ENCODE measurements at regions not wholly inside any gene's neighbourhood (a gene's known extent, or its start where the extent isn't known, plus 50 kb on each side); places are given as distances from the start of the nearest gene placed in this dataset.
A peak's percentile ranks its signal among the peaks of the same experiment; 100 is the strongest.

- H3K23ac ChIP-seq (ENCODE audit: low read depth, low read length, poor library complexity), result no peak overlapping the region
Observed at GRCh38 chr15:25186411-25186810, 231.6 kb downstream of the SNRPN start.

GRCh38 chr15:25186906-25187645 is 232.3 kb downstream of the SNRPN start:
- Histone ChIP-seq H3K4ac (ENCODE audit: low read length) (peak overlapping the region; percentile 3), H3K18ac (ENCODE audit: low read length) (peak overlapping the region; percentile 28), H3K4me1 (ENCODE audit: control insufficient read depth in 2 of 2, insufficient read depth in 1 of 2, low read depth in 1 of 2, low read length in 2 of 2) (no peaks in the 10 kb centered on the region), H3K9me3 (replicated peaks in 1 of 2; ENCODE audit: control insufficient read depth in 2 of 2, insufficient read depth in 1 of 2, low read depth in 1 of 2, low read length in 2 of 2) (peaks cover 0 to 54% of the 10 kb centered on the region in 2 donors), H3K27ac (replicated peaks; ENCODE audit: low read length) (no peak overlapping the region), H3K79me1 (ENCODE audit: low read depth, low read length) (peaks cover 3% of the 10 kb centered on the region), H3K14ac (ENCODE audit: low read length) (peak overlapping the region; percentile 56), H3K9ac (ENCODE audit: low read depth, low read length, poor library complexity) (no peak overlapping the region), H3K4me2 (ENCODE audit: insufficient read depth, low read length, poor library complexity, severe bottlenecking) (no peak overlapping the region), H2BK12ac (ENCODE audit: low read length) (no peak overlapping the region), H3K23ac (ENCODE audit: low read depth, low read length, poor library complexity) (peak overlapping the region; percentile 31), H2BK5ac (ENCODE audit: low read length) (no peak overlapping the region), H3K36me3 (replicated peaks in 1 of 2; ENCODE audit: control insufficient read depth in 2 of 2, insufficient read depth in 2 of 2, low read length in 2 of 2) (no peaks in the 10 kb centered on the region), H2AK5ac (ENCODE audit: low read depth, low read length) (no peak overlapping the region), H3K4me3 (ENCODE audit: low read length in 2 of 2) (no peak overlapping the region), H2BK120ac (ENCODE audit: low read depth, low read length) (no peak overlapping the region), H2BK15ac (ENCODE audit: low read length) (no peak overlapping the region), H3K27me3 (ENCODE audit: control insufficient read depth in 3 of 3, insufficient read depth in 3 of 3, low read depth in 1 of 3, low read length in 3 of 3) (no peaks in the 10 kb centered on the region), H2AFZ (ENCODE audit: low read length) (no peak overlapping the region), H4K91ac (ENCODE audit: low read depth, low read length, poor library complexity) (peak overlapping the region; percentile 72), H4K8ac (ENCODE audit: low read depth, low read length) (no peak overlapping the region)
- WGBS, 2 donors (ENCODE audit: extremely low coverage in 2 of 2, insufficient read length in 2 of 2, insufficient replicate concordance in 1 of 2), result no CpG with 5 or more reads among the region's 14 CpGs
- no peak for DNase-seq (ENCODE audit: low spot score)

More at GRCh38 chr15:25186411-25186810, 231.6 kb downstream of the SNRPN start:
- Histone ChIP-seq H3K18ac (ENCODE audit: low read length) (no peak overlapping the region), H3K4me2 (ENCODE audit: insufficient read depth, low read length, poor library complexity, severe bottlenecking) (no peak overlapping the region), H2AK5ac (ENCODE audit: low read depth, low read length) (no peak overlapping the region), H3K4me3 (ENCODE audit: low read length in 2 of 2) (no peak overlapping the region), H2BK15ac (ENCODE audit: low read length) (no peak overlapping the region), H3K14ac (ENCODE audit: low read length) (no peak overlapping the region), H3K79me1 (ENCODE audit: low read depth, low read length) (peaks cover 3% of the 10 kb centered on the region), H3K27me3 (ENCODE audit: control insufficient read depth in 3 of 3, insufficient read depth in 3 of 3, low read depth in 1 of 3, low read length in 3 of 3) (no peaks in the 10 kb centered on the region), H2BK120ac (ENCODE audit: low read depth, low read length) (no peak overlapping the region), H3K27ac (replicated peaks; ENCODE audit: low read length) (no peak overlapping the region), H3K9ac (ENCODE audit: low read depth, low read length, poor library complexity) (no peak overlapping the region), H2BK12ac (ENCODE audit: low read length) (no peak overlapping the region), H2BK5ac (ENCODE audit: low read length) (no peak overlapping the region), H3K4ac (ENCODE audit: low read length) (no peak overlapping the region), H3K36me3 (replicated peaks in 1 of 2; ENCODE audit: control insufficient read depth in 2 of 2, insufficient read depth in 2 of 2, low read length in 2 of 2) (no peaks in the 10 kb centered on the region), H2AFZ (ENCODE audit: low read length) (no peak overlapping the region), H3K4me1 (ENCODE audit: control insufficient read depth in 2 of 2, insufficient read depth in 1 of 2, low read depth in 1 of 2, low read length in 2 of 2) (no peaks in the 10 kb centered on the region), H4K91ac (ENCODE audit: low read depth, low read length, poor library complexity) (no peak overlapping the region), H4K8ac (ENCODE audit: low read depth, low read length) (no peak overlapping the region), H3K9me3 (replicated peaks in 1 of 2; ENCODE audit: control insufficient read depth in 2 of 2, insufficient read depth in 1 of 2, low read depth in 1 of 2, low read length in 2 of 2) (peaks cover 0 to 54% of the 10 kb centered on the region in 2 donors)
- WGBS, 2 donors (ENCODE audit: extremely low coverage in 2 of 2, insufficient read length in 2 of 2, insufficient replicate concordance in 1 of 2), result no CpG with 5 or more reads among the region's 9 CpGs
- no peak for DNase-seq (ENCODE audit: low spot score)

GRCh38 chr15:25188051-25188450 is 233.3 kb downstream of the SNRPN start:
- no peak overlapping the region for H3K4ac ChIP-seq (ENCODE audit: low read length)
- H3K36me3 ChIP-seq (replicated peaks in 1 of 2; ENCODE audit: control insufficient read depth in 2 of 2, insufficient read depth in 2 of 2, low read length in 2 of 2), result no peaks in the 10 kb centered on the region
- H2BK120ac ChIP-seq (ENCODE audit: low read depth, low read length), result no peak overlapping the region
- no CpG with 5 or more reads among the region's 7 CpGs for WGBS, 2 donors (ENCODE audit: extremely low coverage in 2 of 2, insufficient read length in 2 of 2, insufficient replicate concordance in 1 of 2)
- no peak for DNase-seq (ENCODE audit: low spot score)
- no peaks in the 10 kb centered on the region for H3K27me3 ChIP-seq (ENCODE audit: control insufficient read depth in 3 of 3, insufficient read depth in 3 of 3, low read depth in 1 of 3, low read length in 3 of 3)
- H3K79me1 ChIP-seq (ENCODE audit: low read depth, low read length), result peaks cover 3% of the 10 kb centered on the region
- H3K9me3 ChIP-seq (replicated peaks in 1 of 2; ENCODE audit: control insufficient read depth in 2 of 2, insufficient read depth in 1 of 2, low read depth in 1 of 2, low read length in 2 of 2), result peaks cover 0 to 52% of the 10 kb centered on the region in 2 donors
- H3K27ac ChIP-seq (replicated peaks; ENCODE audit: low read length), result no peak overlapping the region
- H3K23ac ChIP-seq (ENCODE audit: low read depth, low read length, poor library complexity), result no peak overlapping the region
- H3K4me2 ChIP-seq (ENCODE audit: insufficient read depth, low read length, poor library complexity, severe bottlenecking), result no peak overlapping the region
- no peak overlapping the region for H2BK15ac ChIP-seq (ENCODE audit: low read length)
- no peak overlapping the region for H3K14ac ChIP-seq (ENCODE audit: low read length)
- no peak overlapping the region for H2AK5ac ChIP-seq (ENCODE audit: low read depth, low read length)
- no peak overlapping the region for H3K9ac ChIP-seq (ENCODE audit: low read depth, low read length, poor library complexity)
- H4K91ac ChIP-seq (ENCODE audit: low read depth, low read length, poor library complexity), result no peak overlapping the region
- no peak overlapping the region for H2BK5ac ChIP-seq (ENCODE audit: low read length)
- H3K4me3 ChIP-seq (ENCODE audit: low read length in 2 of 2), result peak overlapping the region in 1 of 2 donors; percentile 45
- no peak overlapping the region for H2BK12ac ChIP-seq (ENCODE audit: low read length)
- H2AFZ ChIP-seq (ENCODE audit: low read length), result no peak overlapping the region
- H4K8ac ChIP-seq (ENCODE audit: low read depth, low read length), result no peak overlapping the region
- H3K18ac ChIP-seq (ENCODE audit: low read length), result no peak overlapping the region
- H3K4me1 ChIP-seq (ENCODE audit: control insufficient read depth in 2 of 2, insufficient read depth in 1 of 2, low read depth in 1 of 2, low read length in 2 of 2), result no peaks in the 10 kb centered on the region

- Histone ChIP-seq H3K79me1 (ENCODE audit: low read depth, low read length) (no peaks in the 10 kb centered on the region), H4K91ac (ENCODE audit: low read depth, low read length, poor library complexity) (no peak overlapping the region), H2BK12ac (ENCODE audit: low read length) (no peak overlapping the region), H3K14ac (ENCODE audit: low read length) (peak overlapping the region; percentile 38), H3K18ac (ENCODE audit: low read length) (peak overlapping the region; percentile 48), H3K27ac (replicated peaks; ENCODE audit: low read length) (no peak overlapping the region), H3K4me2 (ENCODE audit: insufficient read depth, low read length, poor library complexity, severe bottlenecking) (no peak overlapping the region), H3K27me3 (ENCODE audit: control insufficient read depth in 3 of 3, insufficient read depth in 3 of 3, low read depth in 1 of 3, low read length in 3 of 3) (no peaks in the 10 kb centered on the region), H2BK120ac (ENCODE audit: low read depth, low read length) (no peak overlapping the region), H3K23ac (ENCODE audit: low read depth, low read length, poor library complexity) (no peak overlapping the region), H3K4me3 (ENCODE audit: low read length in 2 of 2) (peak overlapping the region in 1 of 2 donors; percentile 45), H3K36me3 (replicated peaks in 1 of 2; ENCODE audit: control insufficient read depth in 2 of 2, insufficient read depth in 2 of 2, low read length in 2 of 2) (no peaks in the 10 kb centered on the region), H4K8ac (ENCODE audit: low read depth, low read length) (peak overlapping the region; percentile 65), H2BK5ac (ENCODE audit: low read length) (peak overlapping the region; percentile 13), H3K4ac (ENCODE audit: low read length) (no peak overlapping the region), H2AK5ac (ENCODE audit: low read depth, low read length) (no peak overlapping the region), H2BK15ac (ENCODE audit: low read length) (no peak overlapping the region), H3K9me3 (replicated peaks in 1 of 2; ENCODE audit: control insufficient read depth in 2 of 2, insufficient read depth in 1 of 2, low read depth in 1 of 2, low read length in 2 of 2) (peaks cover 0 to 53% of the 10 kb centered on the region in 2 donors), H3K9ac (ENCODE audit: low read depth, low read length, poor library complexity) (peak overlapping the region; percentile 70), H3K4me1 (ENCODE audit: control insufficient read depth in 2 of 2, insufficient read depth in 1 of 2, low read depth in 1 of 2, low read length in 2 of 2) (no peaks in the 10 kb centered on the region), H2AFZ (ENCODE audit: low read length) (no peak overlapping the region)
- no CpG with 5 or more reads among the region's 7 CpGs for WGBS, 2 donors (ENCODE audit: extremely low coverage in 2 of 2, insufficient read length in 2 of 2, insufficient replicate concordance in 1 of 2)
- no peak for DNase-seq (ENCODE audit: low spot score)
Observed at GRCh38 chr15:25188551-25189101, 233.8 kb downstream of the SNRPN start.
